EL (cell line): ENCODE measurements at regions not wholly inside any gene's neighbourhood (a gene's known extent, or its start where the extent isn't known, plus 50 kb on each side); places are given as distances from the start of the nearest gene placed in this dataset.

ENCODE experiments used
- DNase-seq: peaks from one replicate; pipeline ENCODE4 v3.0.0-alpha.2; 2016

GRCh38 chr5:159765760-159766517 is 150.3 kb upstream of the ADRA1B start:
- DNase-seq: no peak

DNA sequence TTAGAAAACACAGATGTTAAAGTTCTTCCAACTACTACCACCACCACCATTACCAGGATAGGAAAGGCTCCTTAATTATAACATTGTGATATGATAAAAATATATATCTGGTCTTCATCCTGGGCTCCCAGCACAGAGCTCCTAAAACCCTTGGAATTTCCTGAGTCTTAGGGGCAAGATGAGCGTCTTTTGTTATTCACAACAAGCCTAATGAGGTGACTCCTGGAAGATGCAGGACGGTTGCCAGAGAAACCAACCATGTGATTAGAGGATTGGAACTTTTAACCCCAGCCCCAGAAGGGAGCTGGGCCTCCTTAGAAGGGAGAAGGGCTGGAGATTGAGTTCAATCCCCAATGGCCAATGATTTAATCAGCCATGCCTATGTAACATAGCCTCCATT is 148.0 kb upstream of the ADRA1B start:
- peak; percentile 57 for DNase-seq

DNA sequence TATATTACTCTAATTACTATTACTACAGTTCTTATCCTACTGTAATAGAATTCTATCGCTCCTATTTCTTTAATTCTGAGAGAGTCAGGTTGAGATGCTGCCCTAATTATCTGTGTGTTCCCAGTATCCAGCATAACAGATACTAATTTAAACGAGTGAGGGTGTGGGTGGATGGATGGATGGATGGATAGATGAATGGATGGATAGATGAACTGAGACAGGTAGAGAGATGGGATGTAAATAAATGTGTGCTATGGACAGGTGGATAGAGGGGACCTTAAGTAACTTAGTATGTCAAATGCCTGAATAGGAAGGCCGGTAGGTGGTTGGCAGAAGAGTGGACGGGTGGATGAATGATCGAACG is 143.6 kb upstream of the ADRA1B start:
- DNase-seq: no peak

- DNase-seq: peak; percentile 87
Measured at GRCh38 chr5:159773062-159773924, 143.0 kb upstream of the ADRA1B start.

DNA sequence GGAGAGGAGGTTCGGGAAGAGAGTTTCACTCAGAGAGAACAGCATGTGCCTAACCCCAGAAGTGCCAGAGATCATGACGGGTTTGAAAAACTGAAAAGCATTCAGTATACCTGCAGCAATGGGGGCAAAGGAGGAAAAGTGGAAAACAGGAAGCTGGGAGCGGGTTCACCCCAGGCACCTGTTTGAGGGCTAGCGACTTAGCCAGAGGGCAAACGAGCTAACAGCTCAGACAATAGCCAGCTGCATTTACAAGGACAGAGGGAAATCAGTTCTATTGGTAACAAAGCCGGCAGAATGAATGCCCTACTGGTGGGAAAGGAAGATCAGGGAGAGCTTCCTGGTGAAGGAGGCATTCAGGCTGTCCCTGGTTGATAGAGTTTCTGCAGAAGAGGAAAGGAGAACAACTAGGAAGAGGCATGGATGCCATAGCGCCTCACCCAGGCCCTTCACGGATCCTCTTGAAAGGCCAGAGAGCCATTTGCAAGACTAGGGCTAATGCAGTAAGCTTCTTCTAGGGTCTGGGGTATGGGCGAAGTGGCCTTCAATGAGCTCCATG is 141.7 kb upstream of the ADRA1B start:
- no peak for DNase-seq

DNA sequence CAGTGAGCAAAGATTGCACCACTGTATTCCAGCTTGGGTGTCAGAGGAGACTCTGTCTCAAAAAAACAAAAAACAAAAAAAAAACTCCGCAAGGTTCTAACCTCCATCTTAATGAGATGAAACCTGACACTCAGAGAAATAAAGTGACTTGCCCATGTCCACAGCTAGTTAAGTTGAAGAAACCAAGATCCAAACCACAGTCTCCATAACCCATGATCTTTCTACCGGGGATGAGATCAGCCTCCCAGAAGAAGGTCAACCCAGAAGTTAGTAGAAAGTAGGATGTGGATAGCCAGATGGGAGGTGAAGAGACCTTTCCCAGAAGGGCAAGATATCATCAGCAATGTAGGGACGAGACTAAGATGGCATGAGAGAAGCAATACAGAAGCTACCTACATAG is 140.4 kb upstream of the ADRA1B start:
- no peak for DNase-seq

DNA sequence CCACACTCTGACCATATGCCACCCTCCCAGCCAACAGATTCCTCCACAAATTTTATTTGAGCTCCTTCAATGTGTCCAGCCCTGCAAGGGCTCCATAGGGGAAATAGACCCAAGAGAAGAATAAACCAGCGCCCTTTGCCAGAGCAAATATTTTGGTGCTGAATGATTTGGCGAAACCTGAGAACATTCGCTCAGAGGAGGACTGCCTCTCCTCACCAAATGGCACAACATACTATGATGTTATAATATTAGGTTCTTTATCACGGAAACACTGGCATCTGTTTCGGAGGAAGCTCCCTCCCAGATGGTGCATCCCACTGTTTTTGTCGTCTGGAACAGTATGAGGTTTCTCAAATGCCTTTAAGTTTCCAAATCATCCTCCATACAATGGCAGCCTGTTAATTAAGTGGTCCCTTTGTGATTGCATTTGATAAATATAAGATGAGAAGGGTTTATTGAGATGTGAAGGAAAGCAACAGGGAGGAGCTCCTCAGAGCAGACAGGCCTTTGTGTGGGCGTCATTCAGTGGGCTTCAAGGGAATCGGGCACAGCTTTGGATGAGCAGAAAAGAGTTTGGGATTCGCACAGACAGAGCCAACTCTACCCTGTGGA is 139.1 kb upstream of the ADRA1B start:
- no peak for DNase-seq

- peak; percentile 18 for DNase-seq
Measured at GRCh38 chr5:159779481-159779880, 136.8 kb upstream of the ADRA1B start.

- no peak for DNase-seq
Measured at GRCh38 chr5:159780246-159780645, 136.0 kb upstream of the ADRA1B start.

DNA sequence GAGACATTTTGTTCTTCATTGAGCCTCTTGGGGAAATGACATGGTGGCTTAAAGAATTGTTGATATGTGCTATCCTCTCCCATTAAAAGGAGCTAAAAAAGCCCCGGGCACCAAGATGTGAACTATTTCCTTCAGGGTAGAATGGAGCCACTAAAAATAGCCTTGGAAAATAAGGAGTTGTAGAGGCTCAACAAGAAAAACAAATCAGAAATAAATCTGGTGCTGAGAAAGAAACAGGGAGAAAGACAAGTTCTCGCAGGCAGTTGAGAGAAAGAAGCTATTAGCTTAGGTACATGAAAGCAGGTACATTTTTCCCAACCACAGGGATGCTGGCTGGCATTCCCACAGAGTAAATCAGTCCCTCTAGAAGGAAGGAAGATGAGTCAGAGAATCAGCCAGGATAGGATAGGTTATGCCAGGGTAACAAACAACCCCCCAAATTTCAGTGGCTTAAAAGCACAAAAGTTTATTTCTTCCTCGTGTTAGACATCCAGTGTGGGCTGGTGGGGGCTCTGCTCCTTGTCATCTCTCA is 134.6 kb upstream of the ADRA1B start:
- DNase-seq: no peak

DNA sequence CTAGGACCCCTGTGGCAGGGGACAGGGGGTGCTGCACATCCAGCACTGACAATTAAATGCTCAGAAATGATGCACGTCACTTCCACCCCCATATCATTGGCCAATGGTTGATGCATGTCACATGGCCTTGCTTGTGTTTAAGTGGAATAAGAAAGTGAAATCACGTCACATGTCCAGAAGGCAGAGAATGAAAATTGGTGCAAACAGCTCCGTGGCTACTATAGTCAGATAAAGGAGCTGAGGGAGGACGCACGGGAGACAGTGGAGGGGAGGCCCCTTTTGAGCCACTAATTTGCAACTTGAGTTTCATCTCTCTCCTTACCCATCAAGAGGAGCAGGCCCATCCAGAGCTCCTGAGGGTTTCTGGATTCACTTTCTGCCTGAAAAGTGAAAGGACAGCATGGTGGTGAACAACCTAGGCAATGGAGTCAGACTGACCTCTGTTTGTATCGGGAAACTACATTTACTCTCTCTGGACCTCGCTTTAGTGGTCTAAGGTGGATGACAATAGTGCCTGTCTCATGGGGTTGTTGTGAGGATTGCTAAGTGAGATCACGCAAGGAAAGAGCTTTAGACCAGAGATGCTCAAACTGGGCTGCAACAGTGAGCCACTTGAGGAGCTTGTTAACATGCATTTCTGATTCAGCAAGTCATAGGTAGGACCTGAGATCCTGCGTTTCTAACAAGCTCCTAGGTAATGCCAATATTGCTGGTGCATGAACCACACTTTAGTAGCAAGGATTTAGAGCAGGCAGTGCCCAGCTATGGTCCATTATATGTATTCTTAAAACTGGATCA is 133.9 kb upstream of the ADRA1B start:
- DNase-seq: no peak

DNA sequence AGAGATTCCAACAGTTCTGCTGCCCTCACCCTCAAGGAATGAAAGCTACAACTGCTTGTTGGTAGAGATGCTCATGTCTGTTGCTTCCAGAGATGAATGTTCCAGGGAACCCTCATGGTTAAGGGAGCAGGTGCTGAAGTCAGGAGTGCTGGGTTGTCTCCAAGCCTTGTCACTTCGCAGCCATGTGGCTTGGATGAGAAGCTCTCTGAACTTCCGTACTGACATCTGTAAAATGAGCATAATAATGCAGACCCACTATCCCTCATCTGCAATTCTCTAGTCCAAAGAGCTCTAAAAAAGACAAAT is 133.3 kb upstream of the ADRA1B start:
- DNase-seq: no peak

DNA sequence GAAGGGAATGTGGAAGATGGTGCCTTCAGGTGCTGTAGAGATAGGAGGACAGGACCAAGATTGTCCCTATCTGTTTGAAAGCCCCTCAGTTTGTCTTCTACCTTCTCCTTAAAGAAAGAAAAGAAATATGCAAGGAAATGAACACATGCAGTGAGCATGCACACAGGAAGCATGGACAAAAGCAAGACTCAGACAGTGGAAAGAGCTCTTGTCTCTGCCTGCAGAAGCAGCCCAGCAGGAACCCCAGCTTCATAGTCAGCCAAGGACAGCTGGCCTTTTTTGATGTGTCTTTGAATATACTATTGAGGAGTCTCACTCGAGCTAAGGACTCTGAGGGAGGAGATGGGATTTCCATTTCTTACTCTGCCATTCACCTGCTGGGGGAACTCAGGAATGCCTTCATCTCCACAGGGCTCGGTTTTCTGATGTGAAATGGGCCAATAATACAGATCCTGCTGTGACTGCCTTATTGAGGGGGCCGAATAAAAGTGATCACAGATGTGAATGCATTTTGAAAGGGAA is 132.5 kb upstream of the ADRA1B start:
- DNase-seq: no peak

DNA sequence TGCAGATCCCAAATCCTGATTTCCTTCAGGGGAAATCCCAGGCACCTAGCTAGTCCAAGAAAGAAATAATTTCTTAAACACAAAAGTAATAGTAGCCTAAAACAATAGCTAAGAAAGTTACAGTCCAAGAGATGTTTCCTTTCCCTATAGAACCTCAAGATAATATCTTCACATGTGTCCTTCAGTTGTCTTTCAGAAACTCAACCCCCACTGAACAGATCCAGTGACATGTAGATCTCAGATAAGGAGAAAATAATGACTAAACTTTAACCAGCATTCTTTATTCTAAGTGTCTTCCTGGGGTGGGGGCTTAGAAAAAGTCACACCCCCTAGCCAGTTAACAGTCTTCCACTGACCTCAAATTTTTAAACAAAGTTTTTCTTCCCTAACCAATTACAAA is 131.3 kb upstream of the ADRA1B start:
- no peak for DNase-seq

GRCh38 chr5:159785656-159786055 is 130.6 kb upstream of the ADRA1B start:
- no peak for DNase-seq

DNA sequence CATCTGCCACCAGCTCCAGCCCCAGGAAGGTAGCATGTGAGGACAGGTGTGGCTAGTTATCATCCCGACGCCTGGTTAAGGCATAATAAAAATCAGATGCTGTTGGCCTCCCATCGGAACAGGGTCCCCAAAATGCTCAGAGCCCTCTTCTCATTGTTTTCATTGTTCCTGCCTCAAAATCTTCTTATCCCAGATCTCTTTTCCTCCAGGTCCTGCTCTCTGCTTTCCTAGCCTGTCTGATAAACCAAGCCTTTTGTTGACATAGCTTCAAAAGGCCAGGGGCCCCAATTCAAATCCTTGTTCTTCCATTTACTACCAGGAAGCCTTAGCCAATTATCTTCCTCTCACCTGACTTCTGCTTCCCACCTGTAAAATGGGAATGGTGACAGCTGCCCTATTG is 130.1 kb upstream of the ADRA1B start:
- no peak for DNase-seq

DNA sequence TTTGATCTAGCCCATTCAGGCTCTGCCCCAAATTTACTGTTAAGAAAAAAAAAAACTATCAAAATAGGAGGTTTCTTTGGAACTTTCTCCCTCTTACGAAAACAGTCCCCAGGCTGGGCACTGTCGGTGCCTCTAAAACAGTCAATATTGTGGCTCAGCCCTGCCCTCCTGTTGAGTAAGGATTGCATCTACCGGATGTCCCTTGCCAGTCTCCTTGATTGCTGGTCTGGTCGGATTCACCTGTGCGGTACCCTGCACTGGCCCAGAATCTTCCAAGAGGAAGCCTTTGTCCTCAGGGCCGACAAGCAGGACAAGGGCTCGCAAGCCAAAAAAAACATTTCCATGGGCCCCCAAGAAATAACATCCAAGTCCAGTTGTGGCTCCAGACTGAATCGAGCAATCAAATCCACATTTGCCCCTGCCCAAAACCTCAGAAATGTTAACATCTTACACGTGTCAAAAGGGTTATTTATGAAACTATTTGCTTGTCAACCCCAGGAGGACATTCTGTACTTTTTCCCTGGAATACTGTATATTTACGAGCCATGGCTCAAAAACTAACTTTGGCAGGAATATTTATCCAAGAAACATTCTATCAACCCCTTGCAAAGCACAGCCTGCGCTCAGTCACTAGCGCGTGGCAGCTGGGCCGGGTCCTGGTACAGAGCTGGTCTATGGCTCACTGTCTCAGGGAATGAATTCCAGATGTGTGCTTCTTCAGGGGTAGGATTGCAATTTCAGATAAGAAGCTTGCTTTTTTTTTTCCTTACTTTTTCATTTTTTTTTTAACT is 129.2 kb upstream of the ADRA1B start:
- peak; percentile 31 for DNase-seq

- no peak for DNase-seq
Measured at GRCh38 chr5:159787837-159788236, 128.4 kb upstream of the ADRA1B start.

- no peak for DNase-seq
Measured at GRCh38 chr5:159788835-159789331, 127.4 kb upstream of the ADRA1B start.

DNA sequence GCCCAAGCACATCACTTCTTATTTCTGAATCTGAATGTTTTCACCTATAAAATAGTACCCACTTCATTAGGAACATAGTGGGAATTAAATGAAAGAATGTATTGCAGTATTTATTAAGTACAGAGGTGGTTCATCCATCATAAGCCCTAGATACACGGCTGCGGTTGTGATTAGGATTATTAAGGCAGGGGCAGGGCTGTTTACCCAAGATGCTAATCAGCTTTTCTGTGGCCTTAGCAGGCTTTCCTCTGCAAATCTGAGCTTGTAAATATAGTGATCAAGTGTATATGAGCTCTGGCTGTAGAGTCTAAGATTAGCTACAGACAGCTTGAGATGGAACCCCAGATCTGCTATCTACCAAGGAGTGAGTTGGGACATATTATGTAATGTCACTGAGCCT is 124.1 kb upstream of the ADRA1B start:
- DNase-seq: no peak

DNA sequence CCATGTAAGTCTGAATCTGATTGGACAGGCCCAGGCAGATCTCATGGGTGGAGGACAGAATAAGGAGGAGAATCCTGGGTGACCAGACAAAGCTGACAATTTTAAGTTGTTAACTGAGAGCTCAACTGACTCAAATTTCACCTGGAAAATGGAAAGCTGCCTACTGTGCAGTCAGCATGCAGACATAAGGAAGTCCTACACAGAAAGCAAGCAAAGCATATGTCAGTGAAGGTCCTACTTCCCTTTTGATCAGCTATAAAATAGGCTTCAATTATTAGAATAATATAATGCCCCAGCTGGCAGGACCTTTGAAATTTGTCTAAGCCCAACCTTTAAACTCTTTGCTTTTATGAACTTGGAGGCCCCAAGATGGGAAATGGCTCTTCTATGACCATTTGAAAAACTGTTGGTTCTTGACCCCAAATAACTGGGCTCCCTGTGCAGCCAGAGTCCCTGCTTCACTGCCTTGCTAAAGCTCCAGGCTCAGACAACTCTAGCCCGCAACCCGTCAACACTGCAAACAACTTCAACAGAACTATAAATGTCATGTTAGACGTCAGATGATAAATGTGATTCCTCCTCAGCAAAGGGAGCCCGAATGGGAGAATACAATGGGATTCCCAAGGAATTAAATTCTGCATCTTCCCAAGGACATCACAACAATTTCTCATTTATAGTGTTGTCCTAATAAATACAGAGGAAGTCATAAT is 118.9 kb upstream of the ADRA1B start:
- DNase-seq: no peak
